ENCODE measurements at regions not wholly inside any gene's neighbourhood (a gene's known extent, or its start where the extent isn't known, plus 50 kb on each side); places are given as distances from the start of the nearest gene placed in this dataset.

DNA sequence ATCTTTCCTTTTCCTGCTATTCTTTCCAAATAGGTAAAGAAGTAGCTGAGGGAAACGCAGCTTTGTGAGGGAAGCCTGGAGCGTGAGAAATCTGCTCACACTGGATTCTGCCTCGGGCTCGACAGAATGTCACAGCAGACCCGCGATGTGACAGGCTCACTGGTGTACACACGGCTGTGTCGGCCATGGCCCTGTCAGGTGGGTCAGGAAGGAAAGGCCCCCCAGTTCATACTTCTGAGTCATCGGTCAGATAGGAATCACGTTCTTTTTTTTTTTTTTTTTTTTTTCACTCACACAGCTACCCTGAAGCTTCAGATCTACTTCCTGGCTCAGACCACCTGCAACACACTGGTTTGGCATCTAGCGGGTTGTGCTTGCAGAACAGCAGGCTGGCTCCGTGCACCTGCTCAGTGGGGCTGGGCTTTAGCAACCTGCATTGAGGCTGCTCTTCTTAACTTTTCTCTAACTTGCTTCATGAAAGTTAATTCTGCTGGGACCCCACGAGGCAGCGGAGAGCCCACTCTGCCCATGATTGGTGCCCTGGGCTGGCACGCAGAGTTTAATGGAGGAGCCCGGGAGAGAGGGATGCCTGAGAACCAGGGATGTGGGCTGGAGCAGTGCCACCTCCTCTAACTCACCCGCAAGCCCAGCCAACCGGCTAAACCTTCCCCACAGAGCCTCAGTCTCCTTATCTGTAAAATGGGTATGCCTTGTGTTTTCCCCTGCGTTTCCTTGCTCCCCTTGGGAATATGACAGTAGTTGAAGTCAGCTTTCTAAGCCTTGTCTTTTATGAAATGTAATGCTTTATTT lies 61.5 kb upstream of the FNDC1 start:
- H3K36me3 ChIP-seq (ENCODE audit: control insufficient read depth, insufficient read depth, low read length) = no peaks in the 10 kb centered on the region
- DNase-seq (ENCODE audit: low read depth, low spot score) (no peak), ATAC-seq (no peak)
- intact Hi-C loops (cut with micrococcal nuclease; ENCODE audit: unreplicated experiment) = no loop called here
- no peaks in the 10 kb centered on the region for H3K9me3 ChIP-seq (ENCODE audit: control insufficient read depth, insufficient read depth, low read depth, low read length)
- TF ChIP-seq TCF7L2 (IDR thresholded peaks at IDR 0.05; ENCODE audit: low read depth, low read length) (no peak), SIN3A (IDR thresholded peaks at IDR 0.05; ENCODE audit: borderline replicate concordance, insufficient read depth, low read depth, low read length) (no peak), POLR2AphosphoS5 (IDR thresholded peaks at IDR 0.05; ENCODE audit: low read depth, low read length) (no peak)
- TF ChIP-seq, protein P1, sequence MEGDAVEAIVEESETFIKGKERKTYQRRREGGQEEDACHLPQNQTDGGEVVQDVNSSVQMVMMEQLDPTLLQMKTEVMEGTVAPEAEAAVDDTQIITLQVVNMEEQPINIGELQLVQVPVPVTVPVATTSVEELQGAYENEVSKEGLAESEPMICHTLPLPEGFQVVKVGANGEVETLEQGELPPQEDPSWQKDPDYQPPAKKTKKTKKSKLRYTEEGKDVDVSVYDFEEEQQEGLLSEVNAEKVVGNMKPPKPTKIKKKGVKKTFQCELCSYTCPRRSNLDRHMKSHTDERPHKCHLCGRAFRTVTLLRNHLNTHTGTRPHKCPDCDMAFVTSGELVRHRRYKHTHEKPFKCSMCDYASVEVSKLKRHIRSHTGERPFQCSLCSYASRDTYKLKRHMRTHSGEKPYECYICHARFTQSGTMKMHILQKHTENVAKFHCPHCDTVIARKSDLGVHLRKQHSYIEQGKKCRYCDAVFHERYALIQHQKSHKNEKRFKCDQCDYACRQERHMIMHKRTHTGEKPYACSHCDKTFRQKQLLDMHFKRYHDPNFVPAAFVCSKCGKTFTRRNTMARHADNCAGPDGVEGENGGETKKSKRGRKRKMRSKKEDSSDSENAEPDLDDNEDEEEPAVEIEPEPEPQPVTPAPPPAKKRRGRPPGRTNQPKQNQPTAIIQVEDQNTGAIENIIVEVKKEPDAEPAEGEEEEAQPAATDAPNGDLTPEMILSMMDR (IDR thresholded peaks at IDR 0.05) = no peak
- TF ChIP-seq, protein P2, sequence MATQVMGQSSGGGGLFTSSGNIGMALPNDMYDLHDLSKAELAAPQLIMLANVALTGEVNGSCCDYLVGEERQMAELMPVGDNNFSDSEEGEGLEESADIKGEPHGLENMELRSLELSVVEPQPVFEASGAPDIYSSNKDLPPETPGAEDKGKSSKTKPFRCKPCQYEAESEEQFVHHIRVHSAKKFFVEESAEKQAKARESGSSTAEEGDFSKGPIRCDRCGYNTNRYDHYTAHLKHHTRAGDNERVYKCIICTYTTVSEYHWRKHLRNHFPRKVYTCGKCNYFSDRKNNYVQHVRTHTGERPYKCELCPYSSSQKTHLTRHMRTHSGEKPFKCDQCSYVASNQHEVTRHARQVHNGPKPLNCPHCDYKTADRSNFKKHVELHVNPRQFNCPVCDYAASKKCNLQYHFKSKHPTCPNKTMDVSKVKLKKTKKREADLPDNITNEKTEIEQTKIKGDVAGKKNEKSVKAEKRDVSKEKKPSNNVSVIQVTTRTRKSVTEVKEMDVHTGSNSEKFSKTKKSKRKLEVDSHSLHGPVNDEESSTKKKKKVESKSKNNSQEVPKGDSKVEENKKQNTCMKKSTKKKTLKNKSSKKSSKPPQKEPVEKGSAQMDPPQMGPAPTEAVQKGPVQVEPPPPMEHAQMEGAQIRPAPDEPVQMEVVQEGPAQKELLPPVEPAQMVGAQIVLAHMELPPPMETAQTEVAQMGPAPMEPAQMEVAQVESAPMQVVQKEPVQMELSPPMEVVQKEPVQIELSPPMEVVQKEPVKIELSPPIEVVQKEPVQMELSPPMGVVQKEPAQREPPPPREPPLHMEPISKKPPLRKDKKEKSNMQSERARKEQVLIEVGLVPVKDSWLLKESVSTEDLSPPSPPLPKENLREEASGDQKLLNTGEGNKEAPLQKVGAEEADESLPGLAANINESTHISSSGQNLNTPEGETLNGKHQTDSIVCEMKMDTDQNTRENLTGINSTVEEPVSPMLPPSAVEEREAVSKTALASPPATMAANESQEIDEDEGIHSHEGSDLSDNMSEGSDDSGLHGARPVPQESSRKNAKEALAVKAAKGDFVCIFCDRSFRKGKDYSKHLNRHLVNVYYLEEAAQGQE (IDR thresholded peaks at IDR 0.05; ENCODE audit: insufficient read depth in 1 of 2, low read depth in 2 of 2, low read length in 1 of 2) = no peak
- 0 out of 2 replicates have a peak, but pooled peaks cover 2% of the 10 kb centered on the region for H3K27me3 ChIP-seq (ENCODE audit: control insufficient read depth, insufficient read depth, low read length)
- 0 out of 4 replicates have a peak overlapping the region, but pooled peaks of 1 of the 2 experiments have one; percentile 28 for H3K4me3 ChIP-seq (ENCODE audit: low read depth in 2 of 2, low read length in 2 of 2)
- in situ Hi-C loops (cut with HindIII; ENCODE audit: low pct_unique_long_range_greater_than_20kb, low sequenced_read_pairs) = no loop called here
- BruUV-seq (replicated peaks) = no TSS peak
- POLR2A ChIA-PET = no interaction called here
- CTCF ChIA-PET = interaction anchor here (0.6 to 1.0 kb wide), 4 partner anchors 65 to 401 kb away, joined by 3 to 9 read pairs (median 6); no protein-coding TSS in a partner anchor
- 0 out of 2 replicates have a peak, but pooled peaks cover 4% of the 10 kb centered on the region for H3K4me1 ChIP-seq (ENCODE audit: control insufficient read depth, insufficient read depth, low read length)
- H3K27ac ChIP-seq (ENCODE audit: low read length) = no peak overlapping the region

DNA sequence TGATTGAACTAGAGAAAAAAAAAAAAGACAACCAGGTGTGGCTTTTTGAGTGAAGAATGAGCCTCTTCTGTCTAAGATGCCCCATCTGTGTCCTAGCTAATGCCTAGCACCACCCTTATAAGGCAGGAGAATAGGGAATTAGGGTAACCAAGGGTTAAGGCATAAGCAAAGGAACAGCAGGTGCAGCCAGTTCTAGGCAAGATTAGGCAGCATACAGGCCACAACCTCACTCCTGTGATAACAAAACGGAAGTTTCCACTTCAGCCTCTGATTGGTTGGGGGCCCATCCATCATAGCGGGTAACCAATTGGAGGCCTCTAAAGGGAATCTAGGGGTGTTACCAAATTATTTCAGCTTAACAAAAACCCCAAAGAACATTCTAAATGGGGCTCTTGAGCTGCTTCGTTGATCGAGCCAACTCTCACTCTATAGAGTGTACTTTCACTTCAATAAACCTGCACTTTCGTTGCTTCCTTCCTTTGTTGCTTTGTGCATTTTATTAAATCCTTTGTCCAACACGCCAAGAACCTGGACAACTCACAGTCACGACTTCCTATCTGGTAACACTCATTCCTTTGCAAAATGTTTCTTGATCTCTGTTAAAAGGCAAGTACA lies 61.9 kb upstream of the TAGAP start:
- intact Hi-C loops (cut with micrococcal nuclease; ENCODE audit: unreplicated experiment) = no loop called here
- Histone ChIP-seq H3K4me1 (ENCODE audit: control insufficient read depth, insufficient read depth, low read length) (0 out of 2 replicates have a peak, but pooled peaks cover 4% of the 10 kb centered on the region), H3K27me3 (ENCODE audit: control insufficient read depth, insufficient read depth, low read length) (0 out of 2 replicates have a peak, but pooled peaks cover 2% of the 10 kb centered on the region), H3K27ac (ENCODE audit: low read length) (no peak overlapping the region), H3K9me3 (ENCODE audit: control insufficient read depth, insufficient read depth, low read depth, low read length) (no peaks in the 10 kb centered on the region), H3K36me3 (ENCODE audit: control insufficient read depth, insufficient read depth, low read length) (no peaks in the 10 kb centered on the region), H3K4me3 (ENCODE audit: low read depth in 2 of 2, low read length in 2 of 2) (peak overlapping the region in 1 of 2 experiments; percentile 28; a peak in 3 of 4 replicates)
- in situ Hi-C loops (cut with HindIII; ENCODE audit: low pct_unique_long_range_greater_than_20kb, low sequenced_read_pairs) = no loop called here
- ATAC-seq = peak; percentile 70
- ChIA-PET CTCF (interaction anchor here (0.5 kb wide), 1 partner anchor 309 kb away, joined by 5 read pairs; no protein-coding TSS in a partner anchor), POLR2A (no interaction called here)
- DNase-seq (ENCODE audit: low read depth, low spot score) = peak; percentile 12
- TF ChIP-seq TCF7L2 (IDR thresholded peaks at IDR 0.05; ENCODE audit: low read depth, low read length) (no peak), POLR2AphosphoS5 (IDR thresholded peaks at IDR 0.05; ENCODE audit: low read depth, low read length) (no peak), SIN3A (IDR thresholded peaks at IDR 0.05; ENCODE audit: borderline replicate concordance, insufficient read depth, low read depth, low read length) (no peak)
- TF ChIP-seq, protein P1 (IDR thresholded peaks at IDR 0.05) = no peak
- TF ChIP-seq, protein P2 (IDR thresholded peaks at IDR 0.05; ENCODE audit: insufficient read depth in 1 of 2, low read depth in 2 of 2, low read length in 1 of 2) = no peak
- no TSS peak for BruUV-seq (replicated peaks)
